Endodermal cell (in vitro differentiated cells): ENCODE measurements at regions not wholly inside any gene's neighbourhood (a gene's known extent, or its start where the extent isn't known, plus 50 kb on each side); places are given as distances from the start of the nearest gene placed in this dataset.
A peak's percentile ranks its signal among the peaks of the same experiment; 100 is the strongest.

ENCODE experiments used
- DNase-seq: peaks from one replicate; pipeline ENCODE4 v3.0.0-alpha.2; 2017
- H3K27ac ChIP-seq: 2 replicates; pipeline ENCODE4 v1.5.1; 2013; ENCODE audit warnings: mild to moderate bottlenecking, low read depth, low read length, moderate library complexity
- H3K27me3 ChIP-seq: 2 replicates; pipeline ENCODE4 v1.6.1; 2013; ENCODE audit warnings: mild to moderate bottlenecking, low read length, moderate library complexity; ENCODE audit not compliant: insufficient read depth, control insufficient read depth, poor library complexity, severe bottlenecking
- H3K36me3 ChIP-seq: 2 replicates; pipeline ENCODE4 v1.7.0; 2013; ENCODE audit warnings: mild to moderate bottlenecking, low read length, moderate library complexity; ENCODE audit not compliant: control insufficient read depth, insufficient read depth
- H3K4me1 ChIP-seq: one replicate; pipeline ENCODE4 v1.7.0; 2013; ENCODE audit warnings: low read length; ENCODE audit not compliant: control insufficient read depth, insufficient read depth
- H3K4me3 ChIP-seq: 2 replicates; pipeline ENCODE4 v1.5.1; 2013; ENCODE audit warnings: mild to moderate bottlenecking, low read length, moderate library complexity
- H3K9ac ChIP-seq: 2 replicates; pipeline ENCODE4 v1.6.1; 2013; ENCODE audit warnings: mild to moderate bottlenecking, low read length, moderate library complexity; ENCODE audit not compliant: poor library complexity, severe bottlenecking; ENCODE audit errors: extremely low read depth
- H3K9me3 ChIP-seq: 2 replicates; pipeline ENCODE4 v1.6.1; 2013; ENCODE audit warnings: mild to moderate bottlenecking, low read length, moderate library complexity; ENCODE audit not compliant: control insufficient read depth
- H3K27ac Mint-ChIP-seq: 2 replicates; pipeline ENCODE4 v1.8.0; 2020; ENCODE audit warnings: mixed read lengths
- H3K27me3 Mint-ChIP-seq: 2 replicates; pipeline ENCODE4 v1.8.0; 2021; ENCODE audit warnings: mild to moderate bottlenecking, mixed read lengths; ENCODE audit not compliant: insufficient read depth
- H3K36me3 Mint-ChIP-seq: 2 replicates; pipeline ENCODE4 v1.8.0; 2020; ENCODE audit warnings: low read depth, mixed read lengths
- H3K4me1 Mint-ChIP-seq: 2 replicates; pipeline ENCODE4 v1.8.0; 2020; ENCODE audit warnings: mixed read lengths
- H3K4me3 Mint-ChIP-seq: 2 replicates; pipeline ENCODE4 v1.8.0; 2020; ENCODE audit warnings: mild to moderate bottlenecking, moderate library complexity, mixed read lengths
- H3K9me3 Mint-ChIP-seq: 2 replicates; pipeline ENCODE4 v1.8.0; 2020; ENCODE audit warnings: mild to moderate bottlenecking, mixed read lengths
- CTCF ChIP-seq: fragments of 200-600 bp; sonication (generic); conservative IDR thresholded peaks from 2 replicates; pipeline ENCODE4 v1.5.0; 2021; ENCODE audit warnings: antibody characterized with exemption, mild to moderate bottlenecking
- WGBS, 2 experiments: methylation state at CpG; one replicate each; pipeline versions ENCODE4 v1.1.5 to v1.1.7; 2013; ENCODE audit warnings: missing lambda C conversion rate in 2 of 2, mixed read lengths in 1 of 2; ENCODE audit not compliant: insufficient coverage in 1 of 2, insufficient read length in 1 of 2; 5-methylcytosine and 5-hydroxymethylcytosine counted together

GRCh38 chr3:26840272-26840870 lies 217.8 kb downstream of the LRRC3B start:
- WGBS, 2 experiments: 60 to 76% methylated on average over 1 of the region's 1 CpG
- no peaks in the 10 kb centered on the region for H3K27me3 ChIP-seq
- no peaks in the 10 kb centered on the region for H3K4me1 ChIP-seq
- Mint-ChIP-seq H3K36me3 (no peaks in the 10 kb centered on the region), H3K27me3 (no peaks in the 10 kb centered on the region), H3K4me3 (no peak overlapping the region), H3K4me1 (peaks cover 8% of the 10 kb centered on the region), H3K27ac (peak overlapping the region; percentile 11), H3K9me3 (no peaks in the 10 kb centered on the region)
- peak overlapping the region; percentile 27 for H3K27ac ChIP-seq
- no peaks in the 10 kb centered on the region for H3K36me3 ChIP-seq
- TF ChIP-seq CTCF: no peak
- H3K9ac ChIP-seq: no peak overlapping the region
- no peak for DNase-seq
- no peaks in the 10 kb centered on the region for H3K9me3 ChIP-seq
- H3K4me3 ChIP-seq: no peak overlapping the region

GRCh38 chr3:26845194-26845593 lies 222.6 kb downstream of the LRRC3B start:
- Histone ChIP-seq H3K4me3 (no peak overlapping the region), H3K27me3 (no peaks in the 10 kb centered on the region), H3K9me3 (no peaks in the 10 kb centered on the region), H3K4me1 (no peaks in the 10 kb centered on the region), H3K36me3 (no peaks in the 10 kb centered on the region), H3K27ac (no peak overlapping the region), H3K9ac (no peak overlapping the region)
- WGBS, 2 experiments: 87 to 97% methylated on average over 3 of the region's 3 CpGs
- no peak for DNase-seq
- Mint-ChIP-seq H3K36me3 (no peaks in the 10 kb centered on the region), H3K4me1 (peaks cover 5% of the 10 kb centered on the region), H3K27ac (no peak overlapping the region), H3K27me3 (no peaks in the 10 kb centered on the region), H3K4me3 (no peak overlapping the region), H3K9me3 (no peaks in the 10 kb centered on the region)
- TF ChIP-seq CTCF: no peak

- TF ChIP-seq CTCF: no peak
- H3K27ac Mint-ChIP-seq: no peak overlapping the region
- H3K9me3 Mint-ChIP-seq: no peaks in the 10 kb centered on the region
- DNase-seq: no peak
- H3K4me1 ChIP-seq: no peaks in the 10 kb centered on the region
- no peaks in the 10 kb centered on the region for H3K27me3 ChIP-seq
- H3K4me3 Mint-ChIP-seq: no peak overlapping the region
- H3K36me3 ChIP-seq: no peaks in the 10 kb centered on the region
- H3K36me3 Mint-ChIP-seq: no peaks in the 10 kb centered on the region
- no peaks in the 10 kb centered on the region for H3K27me3 Mint-ChIP-seq
- H3K27ac ChIP-seq: no peak overlapping the region
- H3K9ac ChIP-seq: no peak overlapping the region
- H3K4me3 ChIP-seq: no peak overlapping the region
- H3K9me3 ChIP-seq: no peaks in the 10 kb centered on the region
- H3K4me1 Mint-ChIP-seq: no peaks in the 10 kb centered on the region
These were observed 225.1 kb downstream of the LRRC3B start for GRCh38 chr3:26847680-26848079.
